Spleen (tissue), 11 donors: ENCODE measurements at regions not wholly inside any gene's neighbourhood (a gene's known extent, or its start where the extent isn't known, plus 50 kb on each side); places are given as distances from the start of the nearest gene placed in this dataset.

ENCODE experiments used
- DNase-seq: peaks from one replicate; pipeline ENCODE4 v3.0.0-alpha.2; 2020
- H3K27ac ChIP-seq, 8 donors: fragments of 200-600 bp; sonication (generic) in 7 of 8; 1 replicate in 4 of 8; 2 replicates in 4 of 8; pipeline versions ENCODE4 v1.5.0 to v1.8.0; 2016 to 2021; ENCODE audit warnings: inconsistent platforms in 4 of 8, mild to moderate bottlenecking in 4 of 8, moderate library complexity in 1 of 8
- H3K27me3 ChIP-seq, 7 donors: fragments of 200-600 bp; sonication (generic) in 6 of 7; replicated peaks in 1 of 7; 1 replicate in 4 of 7; 2 replicates in 3 of 7; pipeline versions ENCODE4 v1.5.0 to v1.8.0; 2016 to 2021; ENCODE audit warnings: inconsistent platforms in 3 of 7, mild to moderate bottlenecking in 1 of 7
- H3K36me3 ChIP-seq, 6 donors: fragments of 200-600 bp; sonication (generic) in 5 of 6; 1 replicate in 4 of 6; 2 replicates in 2 of 6; pipeline versions ENCODE4 v1.5.0 to v1.8.0; 2016 to 2021; ENCODE audit warnings: inconsistent platforms in 2 of 6
- H3K4me1 ChIP-seq, 6 donors: fragments of 200-600 bp; sonication (generic) in 5 of 6; 1 replicate in 3 of 6; 2 replicates in 3 of 6; pipeline versions ENCODE4 v1.5.0 to v1.8.0; 2016 to 2021; ENCODE audit warnings: inconsistent platforms in 3 of 6
- H3K4me3 ChIP-seq, 8 donors: fragments of 200-600 bp; sonication (generic) in 7 of 8; 1 replicate in 4 of 8; 2 replicates in 4 of 8; pipeline versions ENCODE4 v1.5.0 to v1.8.0; 2016 to 2021; ENCODE audit warnings: inconsistent platforms in 4 of 8, mild to moderate bottlenecking in 4 of 8, moderate library complexity in 2 of 8
- H3K9me3 ChIP-seq, 8 donors: fragments of 200-600 bp; sonication (generic) in 7 of 8; 1 replicate in 4 of 8; 2 replicates in 4 of 8; pipeline versions ENCODE4 v1.5.0 to v1.8.0; 2016 to 2021; ENCODE audit warnings: inconsistent platforms in 4 of 8
- CTCF ChIP-seq, 11 experiments: fragments of 200-600 bp in 7 of 11; fragments of 450-650 bp in 4 of 11; sonication (generic) in 4 of 11; IDR thresholded peaks in 8 of 11; conservative IDR thresholded peaks in 3 of 11; 1 replicate in 7 of 11; 2 replicates in 4 of 11; pipeline versions ENCODE4 v1.4.0 to v1.8.0; 2016 to 2021; ENCODE audit warnings: antibody characterized with exemption in 11 of 11, inconsistent platforms in 4 of 11, mild to moderate bottlenecking in 1 of 11
- POLR2A ChIP-seq, 3 donors: fragments of 450-650 bp; IDR thresholded peaks; one replicate each; pipeline ENCODE4 v1.5.1; 2017; ENCODE audit warnings: antibody characterized with exemption in 3 of 3, mild to moderate bottlenecking in 1 of 3
- POLR2AphosphoS5 ChIP-seq, 3 donors: sonication (generic); formaldehyde crosslinking; IDR thresholded peaks; one replicate each; pipeline ENCODE4 v1.5.1; 2017; ENCODE audit warnings: antibody characterized with exemption in 3 of 3
- WGBS, 5 donors: extraction: QIAGEN DNeasy Blood & Tissue Kit in 3 of 5; methylation state at CpG; one replicate each; pipeline versions ENCODE4 v1.1.5 to v1.1.7; 2013 to 2018; 5-methylcytosine and 5-hydroxymethylcytosine counted together
- intact Hi-C: fragments of 100-400 bp; cut with DNase I; formaldehyde crosslinking; loops from one replicate; pipeline ENCODE4 v1.15.0; 2023; ENCODE audit warnings: low total_unique reads
- donor health status: healthy with polysubstance abuse.
- donor health status: DM: no; HTN: no; CAD: no; lungs with moderate emphysema.
- donor health status: DM: no; HTN: no; CAD: no.
- donor health status: Bipolar disorder and iron deficiency.
- donor health status: healthy.
- donor health status: DM: no; HTN: no; CAD: no.
- donor health status: DM: yes; HTN: yes; CAD: no.

GRCh38 chr18:67997496-67997895 lies 481.0 kb upstream of the DSEL start:
- no peaks in the 10 kb centered on the region for H3K4me1 ChIP-seq
- no peak for DNase-seq
- 66 to 74% (median 71%) methylated on average over 5 of the region's 5 CpGs for WGBS, 5 donors
- no peak for TF ChIP-seq CTCF (IDR thresholded peaks at IDR 0.05 in 8 of 11, conservative IDR thresholded peaks at IDR 0.05 in 3 of 11)
- TF ChIP-seq POLR2AphosphoS5 (IDR thresholded peaks at IDR 0.05) = no peak
- no peak for TF ChIP-seq POLR2A (IDR thresholded peaks at IDR 0.05)
- H3K4me3 ChIP-seq = no peak overlapping the region
- no peaks in the 10 kb centered on the region for H3K27me3 ChIP-seq
- no peak overlapping the region for H3K27ac ChIP-seq
- intact Hi-C loops = no loop called here
- peaks cover 0 to 3% (median 0%) of the 10 kb centered on the region in 8 donors for H3K9me3 ChIP-seq
- no peaks in the 10 kb centered on the region for H3K36me3 ChIP-seq

GRCh38 chr18:67995769-67996168 lies 479.2 kb upstream of the DSEL start:
- Histone ChIP-seq H3K27me3 (no peaks in the 10 kb centered on the region), H3K4me3 (no peak overlapping the region), H3K4me1 (no peaks in the 10 kb centered on the region), H3K9me3 (peaks cover 0 to 3% (median 0%) of the 10 kb centered on the region in 8 donors), H3K36me3 (no peaks in the 10 kb centered on the region), H3K27ac (no peak overlapping the region)
- DNase-seq = no peak
- 69 to 78% (median 73%) methylated on average over 3 of the region's 3 CpGs for WGBS, 5 donors
- no peak for TF ChIP-seq POLR2AphosphoS5 (IDR thresholded peaks at IDR 0.05)
- TF ChIP-seq CTCF (IDR thresholded peaks at IDR 0.05 in 8 of 11, conservative IDR thresholded peaks at IDR 0.05 in 3 of 11) = no peak
- no peak for TF ChIP-seq POLR2A (IDR thresholded peaks at IDR 0.05)
- intact Hi-C loops = no loop called here

GRCh38 chr18:67980241-67980640 lies 463.7 kb upstream of the DSEL start:
- Histone ChIP-seq H3K36me3 (no peaks in the 10 kb centered on the region), H3K27me3 (no peaks in the 10 kb centered on the region), H3K4me1 (no peaks in the 10 kb centered on the region), H3K27ac (no peak overlapping the region), H3K9me3 (no peaks in the 10 kb centered on the region), H3K4me3 (no peak overlapping the region)
- intact Hi-C loops = no loop called here
- DNase-seq = no peak
- WGBS, 5 donors = 66 to 77% (median 74%) methylated on average over 2 of the region's 2 CpGs
- TF ChIP-seq CTCF (IDR thresholded peaks at IDR 0.05 in 8 of 11, conservative IDR thresholded peaks at IDR 0.05 in 3 of 11) = no peak
- TF ChIP-seq POLR2AphosphoS5 (IDR thresholded peaks at IDR 0.05) = no peak
- no peak for TF ChIP-seq POLR2A (IDR thresholded peaks at IDR 0.05)

- DNase-seq = peak; percentile 65
- WGBS, 5 donors = 77 to 93% (median 89%) methylated on average over 7 of the region's 7 CpGs
- no peak for TF ChIP-seq POLR2AphosphoS5 (IDR thresholded peaks at IDR 0.05)
- TF ChIP-seq POLR2A (IDR thresholded peaks at IDR 0.05) = no peak
- no peak for TF ChIP-seq CTCF (IDR thresholded peaks at IDR 0.05 in 8 of 11, conservative IDR thresholded peaks at IDR 0.05 in 3 of 11)
These were observed 460.6 kb upstream of the DSEL start for GRCh38 chr18:67977067-67977616.

More at GRCh38 chr18:67977067-67977616, 460.6 kb upstream of the DSEL start:
- Histone ChIP-seq H3K4me3 (no peak overlapping the region), H3K27me3 (no peaks in the 10 kb centered on the region), H3K9me3 (no peaks in the 10 kb centered on the region), H3K4me1 (no peaks in the 10 kb centered on the region), H3K36me3 (no peaks in the 10 kb centered on the region), H3K27ac (no peak overlapping the region)
- intact Hi-C loops = no loop called here
